H7 (cell line): ENCODE measurements at regions not wholly inside any gene's neighbourhood (a gene's known extent, or its start where the extent isn't known, plus 50 kb on each side); places are given as distances from the start of the nearest gene placed in this dataset.

Source experiments
- DNase-seq: peaks from one replicate; pipeline ENCODE4 v3.0.0; 2012
- H3K27me3 ChIP-seq: 2 replicates; pipeline ENCODE4 v1.6.0; 2011; ENCODE audit warnings: mild to moderate bottlenecking, low read length; ENCODE audit not compliant: control insufficient read depth, insufficient read depth
- H3K36me3 ChIP-seq: replicated peaks from 2 replicates; pipeline ENCODE4 v1.5.1; 2011; ENCODE audit warnings: low read length; ENCODE audit not compliant: control insufficient read depth, insufficient read depth
- H3K4me3 ChIP-seq: 2 replicates; pipeline ENCODE4 v1.5.1; 2011; ENCODE audit warnings: low read depth, mild to moderate bottlenecking, control low read depth, low read length, moderate library complexity; ENCODE audit not compliant: insufficient read depth

DNA sequence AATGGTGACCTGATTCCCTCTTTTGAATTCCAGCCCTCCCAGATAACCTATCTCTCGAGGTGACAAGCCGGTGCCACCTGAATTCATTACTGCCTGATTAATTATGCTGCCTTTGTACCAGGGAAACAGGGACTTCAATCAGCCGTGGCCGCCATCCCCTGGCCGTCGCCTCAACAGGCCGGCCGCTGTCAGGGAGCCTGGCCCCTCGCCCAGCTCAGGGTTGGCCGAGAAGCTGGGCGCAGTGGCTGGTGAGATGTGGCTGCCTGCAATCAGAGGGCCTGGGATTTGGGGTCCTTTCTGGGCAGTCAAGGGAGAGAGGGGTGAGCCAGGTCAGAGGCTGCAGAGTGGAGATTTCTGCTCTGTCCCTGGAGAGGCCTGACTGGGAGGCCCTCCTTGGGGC lies 91.2 kb downstream of the KCTD15 start:
- Histone ChIP-seq H3K27me3 (no peaks in the 10 kb centered on the region), H3K4me3 (no peak overlapping the region), H3K36me3 (no peaks in the 10 kb centered on the region)
- no peak for DNase-seq

DNA sequence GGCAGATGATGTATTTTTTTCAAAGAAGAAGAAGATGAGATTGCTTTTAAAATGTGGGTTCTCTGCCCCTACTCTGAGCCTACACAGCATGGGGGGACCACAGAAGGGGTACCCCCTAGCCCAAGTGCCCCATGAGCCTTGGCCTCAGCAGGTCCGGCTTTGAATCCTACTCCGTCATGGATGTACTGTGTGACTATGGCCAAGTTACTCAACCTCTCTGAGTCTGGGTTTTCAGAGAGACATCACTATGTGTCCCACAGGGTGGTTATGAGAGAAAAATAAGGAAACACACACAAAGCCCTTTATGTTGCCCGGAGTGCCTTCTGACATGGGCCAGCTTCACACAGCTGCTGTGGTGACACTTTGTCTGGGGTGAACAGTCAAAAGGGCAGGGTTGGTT lies 92.0 kb downstream of the KCTD15 start:
- Histone ChIP-seq H3K27me3 (no peaks in the 10 kb centered on the region), H3K36me3 (no peaks in the 10 kb centered on the region), H3K4me3 (no peak overlapping the region)
- no peak for DNase-seq

GRCh38 chr19:33890569-33890968 lies 93.9 kb downstream of the KCTD15 start:
- H3K4me3 ChIP-seq = no peak overlapping the region
- DNase-seq = no peak

GRCh38 chr19:33891773-33892172 lies 95.1 kb downstream of the KCTD15 start:
- Histone ChIP-seq H3K4me3 (no peak overlapping the region), H3K36me3 (no peaks in the 10 kb centered on the region), H3K27me3 (no peaks in the 10 kb centered on the region)
- DNase-seq = no peak

More at GRCh38 chr19:33890569-33890968, 93.9 kb downstream of the KCTD15 start:
- Histone ChIP-seq H3K27me3 (no peaks in the 10 kb centered on the region), H3K36me3 (no peaks in the 10 kb centered on the region)

DNA sequence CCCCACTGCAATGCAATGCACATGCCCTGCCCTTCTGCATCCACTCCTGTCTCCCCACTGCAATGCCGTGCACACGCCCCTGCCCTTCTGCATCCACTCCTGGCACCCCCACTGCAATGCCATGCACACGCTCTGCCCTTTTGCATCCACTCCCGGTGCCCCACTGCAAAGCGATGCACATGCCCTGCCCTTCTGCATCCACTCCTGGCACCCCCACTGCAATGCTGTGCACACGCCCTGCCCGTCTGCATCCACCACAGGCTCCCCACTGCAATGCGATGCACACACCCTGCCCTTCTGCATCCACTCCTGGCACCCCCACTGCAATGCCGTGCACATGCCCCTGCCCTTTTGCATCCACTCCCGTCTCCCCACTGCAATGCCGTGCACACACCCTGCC lies 98.1 kb downstream of the KCTD15 start:
- no peak overlapping the region for H3K4me3 ChIP-seq
- no peak for DNase-seq
- no peaks in the 10 kb centered on the region for H3K27me3 ChIP-seq
- no peaks in the 10 kb centered on the region for H3K36me3 ChIP-seq

DNA sequence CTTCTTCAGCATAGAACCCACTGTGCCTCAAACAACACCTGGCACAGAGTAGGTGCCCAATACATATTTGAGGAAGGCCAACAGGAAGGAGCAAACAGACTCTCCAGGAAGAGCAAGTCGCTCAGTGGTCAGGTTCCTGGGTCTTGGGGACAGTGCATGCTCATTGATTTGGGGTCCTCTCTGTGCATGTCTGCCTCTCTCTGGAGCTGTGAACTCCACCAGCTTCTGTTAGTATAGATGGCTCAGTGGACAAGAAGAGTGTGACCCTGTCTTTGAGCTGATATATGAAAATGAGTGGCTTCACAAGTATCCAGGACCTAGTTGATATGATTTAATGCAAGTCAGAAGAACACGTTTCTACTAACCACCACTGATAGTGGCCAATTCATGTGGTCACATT lies 98.7 kb downstream of the KCTD15 start:
- H3K27me3 ChIP-seq = no peaks in the 10 kb centered on the region
- DNase-seq = no peak
- no peaks in the 10 kb centered on the region for H3K36me3 ChIP-seq
- H3K4me3 ChIP-seq = no peak overlapping the region

DNA sequence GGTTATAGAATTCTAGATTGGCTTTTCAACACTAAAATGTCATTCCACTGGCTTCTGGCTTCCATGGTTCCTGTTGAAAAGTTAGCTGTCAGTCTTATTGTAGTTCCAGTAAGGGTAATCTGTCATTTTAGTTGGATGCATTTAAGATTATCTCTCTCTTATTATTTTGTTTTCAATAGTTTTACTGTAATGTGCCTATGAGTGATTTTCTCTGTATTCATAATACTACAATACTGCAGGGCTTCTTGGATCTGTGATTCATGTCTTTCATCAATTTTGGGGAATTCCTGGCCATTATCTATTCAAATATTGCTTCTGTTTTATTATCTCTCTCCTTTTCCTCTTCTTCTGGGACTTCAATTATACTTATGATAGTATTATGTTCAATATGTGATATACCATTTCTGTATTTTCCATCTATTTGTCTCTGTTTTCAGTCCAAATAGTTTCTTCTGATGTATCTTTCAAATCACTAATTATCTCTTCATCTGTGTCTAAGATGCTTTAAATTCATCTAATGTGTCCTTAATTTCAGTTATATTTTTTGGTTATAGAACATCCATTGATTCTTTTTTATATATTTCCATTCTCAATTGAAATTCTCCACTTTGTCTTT lies 101.5 kb downstream of the KCTD15 start:
- DNase-seq = no peak
- no peak overlapping the region for H3K4me3 ChIP-seq
- no peaks in the 10 kb centered on the region for H3K27me3 ChIP-seq
- H3K36me3 ChIP-seq = no peaks in the 10 kb centered on the region

- H3K27me3 ChIP-seq = no peaks in the 10 kb centered on the region
- no peaks in the 10 kb centered on the region for H3K36me3 ChIP-seq
- no peak for DNase-seq
- H3K4me3 ChIP-seq = no peak overlapping the region
Observed at GRCh38 chr19:33900817-33901216, 104.1 kb downstream of the KCTD15 start.

GRCh38 chr19:33902395-33902794 lies 105.7 kb downstream of the KCTD15 start:
- no peaks in the 10 kb centered on the region for H3K36me3 ChIP-seq
- no peak overlapping the region for H3K4me3 ChIP-seq
- DNase-seq = no peak
- no peaks in the 10 kb centered on the region for H3K27me3 ChIP-seq

GRCh38 chr19:33902802-33903488 lies 106.3 kb downstream of the KCTD15 start:
- no peaks in the 10 kb centered on the region for H3K27me3 ChIP-seq
- H3K4me3 ChIP-seq = no peak overlapping the region
- no peak for DNase-seq
- no peaks in the 10 kb centered on the region for H3K36me3 ChIP-seq

DNA sequence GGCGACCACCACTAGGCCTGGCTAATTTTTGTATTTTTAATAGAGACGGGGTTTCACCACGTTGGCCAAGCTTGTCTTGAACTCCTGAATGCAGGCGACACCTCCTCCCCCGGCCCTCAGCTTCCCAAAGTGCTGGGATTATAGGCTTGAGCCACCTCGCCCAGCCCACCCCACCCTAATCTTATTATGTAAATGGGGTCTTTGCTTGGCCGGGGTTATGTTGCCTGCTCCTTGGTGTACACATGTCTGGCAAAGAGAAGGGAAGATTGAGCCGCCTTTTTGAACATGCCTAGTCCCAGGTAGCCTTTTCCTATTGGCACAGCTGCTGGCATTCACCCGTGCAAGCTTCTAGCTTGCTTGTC lies 106.8 kb downstream of the KCTD15 start:
- Histone ChIP-seq H3K27me3 (no peaks in the 10 kb centered on the region), H3K36me3 (no peaks in the 10 kb centered on the region), H3K4me3 (no peak overlapping the region)
- no peak for DNase-seq

- Histone ChIP-seq H3K36me3 (no peaks in the 10 kb centered on the region), H3K27me3 (no peaks in the 10 kb centered on the region), H3K4me3 (peak overlapping the region; percentile 70; the same call in 1 of the 2 replicates)
- DNase-seq = peak; percentile 65
Observed at GRCh38 chr19:33904681-33905080, 108.0 kb downstream of the KCTD15 start.

- H3K36me3 ChIP-seq = no peaks in the 10 kb centered on the region
- DNase-seq = peak; percentile 77
- H3K4me3 ChIP-seq = peak overlapping the region; percentile 70
- no peaks in the 10 kb centered on the region for H3K27me3 ChIP-seq
Observed at GRCh38 chr19:33905473-33905936, 108.8 kb downstream of the KCTD15 start.

DNA sequence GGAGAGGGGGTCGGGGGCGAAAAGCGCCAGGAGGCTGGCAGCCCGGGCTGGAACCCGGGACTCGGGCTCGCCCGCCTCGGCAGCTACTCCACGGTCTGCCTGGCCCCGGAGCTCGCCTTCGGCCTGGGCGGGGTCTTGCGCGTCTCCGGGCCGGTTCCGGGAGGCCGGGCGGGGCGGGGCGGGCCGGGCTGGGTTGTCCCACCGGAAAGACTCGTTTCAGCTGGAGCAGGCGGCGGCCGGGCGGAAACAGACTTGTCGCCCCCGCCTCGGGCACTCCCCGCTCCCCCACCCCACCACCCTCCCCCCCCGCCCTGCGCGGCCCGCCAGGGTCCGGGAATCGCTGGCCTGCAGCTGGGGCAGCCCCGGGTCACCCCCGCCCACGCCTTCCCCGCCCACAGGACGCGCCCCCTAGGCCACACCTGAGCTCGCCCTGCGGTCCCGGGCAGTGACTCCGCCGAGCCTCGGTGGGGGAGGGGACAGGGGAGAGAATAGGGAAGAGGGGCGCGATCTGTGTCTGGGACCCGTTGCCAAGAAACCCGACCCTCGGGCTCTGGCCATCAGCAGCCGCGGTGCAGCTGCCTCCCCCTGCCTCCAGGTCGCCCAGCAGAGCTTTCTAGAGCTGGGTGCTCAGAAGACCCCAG lies 109.4 kb downstream of the KCTD15 start:
- H3K4me3 ChIP-seq = peak overlapping the region; percentile 70
- no peaks in the 10 kb centered on the region for H3K27me3 ChIP-seq
- no peaks in the 10 kb centered on the region for H3K36me3 ChIP-seq
- peak; percentile 93 for DNase-seq
